Epithelial cell of proximal tubule (primary cell): ENCODE measurements at regions not wholly inside any gene's neighbourhood (a gene's known extent, or its start where the extent isn't known, plus 50 kb on each side); places are given as distances from the start of the nearest gene placed in this dataset.

Source experiments
- DNase-seq: peaks from one replicate; pipeline ENCODE4 v3.0.0-alpha.2; 2011; ENCODE audit warnings: low read depth
- H3K4me3 ChIP-seq: 2 replicates; pipeline ENCODE4 v1.5.1; 2011; ENCODE audit warnings: low read depth, mild to moderate bottlenecking, low read length
- CTCF ChIP-seq: conservative IDR thresholded peaks from 2 replicates; pipeline ENCODE4 v1.5.1; 2012; ENCODE audit warnings: low read depth, mild to moderate bottlenecking, low read length

GRCh38 chr2:167686691-167687090 is 560.7 kb downstream of the STK39 start:
- no peak for DNase-seq
- TF ChIP-seq CTCF, result no peak

GRCh38 chr2:167681234-167682015 is 566.0 kb downstream of the STK39 start:
- TF ChIP-seq CTCF, result no peak
- H3K4me3 ChIP-seq, result no peak overlapping the region
- no peak for DNase-seq

More at GRCh38 chr2:167686691-167687090, 560.7 kb downstream of the STK39 start:
- H3K4me3 ChIP-seq, result no peak overlapping the region

- TF ChIP-seq CTCF, result no peak
- DNase-seq, result no peak
- H3K4me3 ChIP-seq, result no peak overlapping the region
Measured at GRCh38 chr2:167678158-167678557, 569.2 kb downstream of the STK39 start.

- no peak for TF ChIP-seq CTCF
Measured at GRCh38 chr2:167675906-167676305, 571.5 kb downstream of the STK39 start.

GRCh38 chr2:167670588-167670987 is 576.8 kb downstream of the STK39 start:
- DNase-seq, result no peak
- TF ChIP-seq CTCF, result no peak
- H3K4me3 ChIP-seq, result no peak overlapping the region

More at GRCh38 chr2:167675906-167676305, 571.5 kb downstream of the STK39 start:
- no peak overlapping the region for H3K4me3 ChIP-seq
- DNase-seq, result no peak

- no peak for DNase-seq
- TF ChIP-seq CTCF, result no peak
- H3K4me3 ChIP-seq, result no peak overlapping the region
Measured at GRCh38 chr2:167653131-167653530, 594.3 kb downstream of the STK39 start.

GRCh38 chr2:167652401-167652800 is 595.0 kb downstream of the STK39 start:
- H3K4me3 ChIP-seq, result no peak overlapping the region
- DNase-seq, result no peak
- no peak for TF ChIP-seq CTCF
